Uterus (tissue), 2 donors: ENCODE measurements at regions not wholly inside any gene's neighbourhood (a gene's known extent, or its start where the extent isn't known, plus 50 kb on each side); places are given as distances from the start of the nearest gene placed in this dataset.

ENCODE experiments used
- POLR2A ChIP-seq, 2 donors: fragments of 450-650 bp; IDR thresholded peaks; one replicate each; pipeline ENCODE4 v1.6.1; 2016; ENCODE audit warnings: antibody characterized with exemption in 2 of 2, mild to moderate bottlenecking in 1 of 2, moderate library complexity in 1 of 2
- TF ChIP-seq, protein P1 (sequence below), 4 experiments: fragments of 200-600 bp in 2 of 4; fragments of 450-650 bp in 2 of 4; sonication (generic) in 2 of 4; IDR thresholded peaks; one replicate each; pipeline ENCODE4 v1.5.1; 2016 to 2019; ENCODE audit warnings: antibody characterized with exemption in 4 of 4, mild to moderate bottlenecking in 2 of 4, moderate library complexity in 1 of 4

GRCh38 chr10:75288140-75288711 lies 52.5 kb upstream of the COMTD1 start:
- TF ChIP-seq, protein P1, sequence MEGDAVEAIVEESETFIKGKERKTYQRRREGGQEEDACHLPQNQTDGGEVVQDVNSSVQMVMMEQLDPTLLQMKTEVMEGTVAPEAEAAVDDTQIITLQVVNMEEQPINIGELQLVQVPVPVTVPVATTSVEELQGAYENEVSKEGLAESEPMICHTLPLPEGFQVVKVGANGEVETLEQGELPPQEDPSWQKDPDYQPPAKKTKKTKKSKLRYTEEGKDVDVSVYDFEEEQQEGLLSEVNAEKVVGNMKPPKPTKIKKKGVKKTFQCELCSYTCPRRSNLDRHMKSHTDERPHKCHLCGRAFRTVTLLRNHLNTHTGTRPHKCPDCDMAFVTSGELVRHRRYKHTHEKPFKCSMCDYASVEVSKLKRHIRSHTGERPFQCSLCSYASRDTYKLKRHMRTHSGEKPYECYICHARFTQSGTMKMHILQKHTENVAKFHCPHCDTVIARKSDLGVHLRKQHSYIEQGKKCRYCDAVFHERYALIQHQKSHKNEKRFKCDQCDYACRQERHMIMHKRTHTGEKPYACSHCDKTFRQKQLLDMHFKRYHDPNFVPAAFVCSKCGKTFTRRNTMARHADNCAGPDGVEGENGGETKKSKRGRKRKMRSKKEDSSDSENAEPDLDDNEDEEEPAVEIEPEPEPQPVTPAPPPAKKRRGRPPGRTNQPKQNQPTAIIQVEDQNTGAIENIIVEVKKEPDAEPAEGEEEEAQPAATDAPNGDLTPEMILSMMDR (IDR thresholded peaks at IDR 0.05), result no peak
- TF ChIP-seq POLR2A (IDR thresholded peaks at IDR 0.05), result no peak
